HCT116 (cell line): ENCODE measurements at regions not wholly inside any gene's neighbourhood (a gene's known extent, or its start where the extent isn't known, plus 50 kb on each side); places are given as distances from the start of the nearest gene placed in this dataset.

ENCODE experiments used
- ATAC-seq: fragments of 200-7000 bp; cut with Tn5 transposase; 2 replicates; pipeline ENCODE4 v1.9.1; 2020; ENCODE audit warnings: mild to moderate bottlenecking, moderate library complexity
- BruUV-seq: library from RNA; stranded (reverse); fragments of 400-500 nt; replicated peaks from 2 replicates; lab custom pipeline; 2021; lab: Mats Ljungman, UMichigan
- CTCF ChIA-PET: fragments of 300-600 bp; sonication (Branson Sonifier 250); formaldehyde crosslinking; loops from one replicate; lab custom pipeline; 2021; ENCODE audit warnings: antibody characterized with exemption; lab: Charles Lee
- POLR2A ChIA-PET: fragments of 300-600, 350-600 bp; sonication (Branson Sonifier 250); formaldehyde crosslinking; loops from one replicate; lab custom pipeline; 2021; ENCODE audit warnings: antibody characterized with exemption; lab: Charles Lee
- RAD21 ChIA-PET, 2 experiments: fragments of 300-600 bp; sonication (Branson Sonifier 250); formaldehyde crosslinking; loops; one replicate each; lab custom pipeline; 2023; ENCODE audit warnings: low total read pairs in 2 of 2; ENCODE audit not compliant: uncharacterized antibody in 2 of 2, unreplicated experiment in 2 of 2, low non-redundant PET in 1 of 2; lab: Charles Lee
- DNase-seq: peaks from one replicate; pipeline ENCODE4 v3.0.0-alpha.2; 2010; ENCODE audit warnings: low read depth, low spot score
- H2AFZ ChIP-seq: fragments of 200-600 bp; shearing (Covaris generic), sonication (generic); 2 replicates; pipeline ENCODE4 v1.6.1; 2017; ENCODE audit warnings: low read depth, mixed run types, mixed read lengths, antibody characterized with exemption, low read length; ENCODE audit not compliant: poor library complexity, severe bottlenecking
- H3K27ac ChIP-seq: 2 replicates; pipeline ENCODE4 v1.5.1; 2012; ENCODE audit warnings: low read depth, low read length
- H3K27me3 ChIP-seq: fragments of 200-600 bp; sonication (generic); 2 replicates; pipeline ENCODE4 v1.6.1; 2016; ENCODE audit warnings: mixed run types, low read length, mixed read lengths; ENCODE audit not compliant: insufficient read depth
- H3K36me3 ChIP-seq, 2 experiments: fragments of 200-500 bp in 1 of 2; fragments of 200-600 bp in 1 of 2; sonication (Bioruptor generic) in 1 of 2; sonication (generic) in 1 of 2; 2 replicates each; pipeline versions ENCODE4 v1.5.1 to v1.6.1; 2014 to 2016; ENCODE audit warnings: low read length in 2 of 2, inconsistent platforms in 1 of 2, mixed read lengths in 1 of 2, mixed run types in 1 of 2; ENCODE audit not compliant: insufficient read depth in 2 of 2, control insufficient read depth in 1 of 2
- H3K4me1 ChIP-seq, 2 experiments: fragments of 200-600 bp in 1 of 2; sonication (generic) in 1 of 2; 2 replicates each; pipeline versions ENCODE4 v1.5.1 to v1.6.1; 2012 to 2017; ENCODE audit warnings: low read length in 2 of 2, inconsistent platforms in 1 of 2, mild to moderate bottlenecking in 1 of 2, mixed read lengths in 1 of 2, mixed run types in 1 of 2, moderate library complexity in 1 of 2; ENCODE audit not compliant: insufficient read depth in 2 of 2, control insufficient read depth in 1 of 2
- H3K4me2 ChIP-seq: fragments of 200-600 bp; sonication (generic); 2 replicates; pipeline ENCODE4 v1.6.1; 2017; ENCODE audit warnings: mixed run types, low read length, mixed read lengths
- H3K4me3 ChIP-seq, 2 experiments: fragments of 200-600 bp in 1 of 2; sonication (generic) in 1 of 2; replicated peaks in 1 of 2; 2 replicates each; pipeline ENCODE4 v1.5.1; 2011 to 2016; ENCODE audit warnings: low read length in 2 of 2, control low read depth in 1 of 2, low read depth in 1 of 2, mild to moderate bottlenecking in 1 of 2, mixed read lengths in 1 of 2, mixed run types in 1 of 2
- H3K79me2 ChIP-seq: fragments of 200-600 bp; sonication (generic); 2 replicates; pipeline ENCODE4 v1.6.1; 2017; ENCODE audit warnings: mild to moderate bottlenecking, mixed run types, low read length, moderate library complexity, mixed read lengths; ENCODE audit not compliant: insufficient read depth
- H3K9ac ChIP-seq: fragments of 200-600 bp; sonication (generic); 2 replicates; pipeline ENCODE4 v1.6.1; 2016; ENCODE audit warnings: low read length, mixed read lengths
- H3K9me2 ChIP-seq: fragments of 200-600 bp; sonication (generic), shearing (Covaris generic); 2 replicates; pipeline ENCODE4 v1.6.1; 2017; ENCODE audit warnings: mixed run types, mild to moderate bottlenecking, moderate library complexity; ENCODE audit not compliant: insufficient read depth
- H3K9me3 ChIP-seq, 2 experiments: fragments of 200-500 bp in 1 of 2; fragments of 200-600 bp in 1 of 2; sonication (Bioruptor generic) in 1 of 2; sonication (generic) in 1 of 2; 2 replicates each; pipeline ENCODE4 v1.6.1; 2014 to 2017; ENCODE audit warnings: low read length in 2 of 2, mixed read lengths in 2 of 2, inconsistent platforms in 1 of 2, low read depth in 1 of 2, mild to moderate bottlenecking in 1 of 2, mixed run types in 1 of 2, moderate library complexity in 1 of 2; ENCODE audit not compliant: control insufficient read depth in 1 of 2, insufficient read depth in 1 of 2
- H4K20me1 ChIP-seq: fragments of 200-600 bp; sonication (generic), shearing (Covaris generic); 2 replicates; pipeline ENCODE4 v1.6.1; 2017; ENCODE audit warnings: mixed run types, mild to moderate bottlenecking, moderate library complexity; ENCODE audit not compliant: insufficient read depth
- CBX3 ChIP-seq: IDR thresholded peaks from 2 replicates; pipeline ENCODE4 v1.6.1; 2012; ENCODE audit warnings: low read depth
- SP1 ChIP-seq: IDR thresholded peaks from 2 replicates; pipeline ENCODE4 v1.6.1; 2012; ENCODE audit warnings: low read depth
- YY1 ChIP-seq: IDR thresholded peaks from 2 replicates; pipeline ENCODE4 v1.6.1; 2011; ENCODE audit warnings: low read length, low read depth, moderate library complexity, mild to moderate bottlenecking; ENCODE audit not compliant: insufficient replicate concordance; ENCODE audit errors: extremely low read depth
- ZFX ChIP-seq: fragments of 450-650 bp; IDR thresholded peaks from 2 replicates; pipeline ENCODE4 v1.6.1; 2017
- intact Hi-C: fragments of 100-400 bp; cut with micrococcal nuclease; formaldehyde crosslinking; loops from 2 replicates; pipeline ENCODE4 v1.10.0; 2022
- TF ChIP-seq, protein P1 (sequence below): IDR thresholded peaks from 2 replicates; pipeline ENCODE4 v1.6.1; 2012; ENCODE audit warnings: low read depth

- intact Hi-C loops: no loop called here
- POLR2A ChIA-PET: no interaction called here
Observed at GRCh38 chrX:116276261-116276660, 105.7 kb downstream of the AGTR2 start.

More at GRCh38 chrX:116276261-116276660, 105.7 kb downstream of the AGTR2 start:
- H3K9me2 ChIP-seq: no peaks in the 10 kb centered on the region
- RAD21 ChIA-PET: no interaction called here
- DNase-seq (no peak), ATAC-seq (no peak)
- no peaks in the 10 kb centered on the region for H3K36me3 ChIP-seq
- no TSS peak for BruUV-seq
- no peaks in the 10 kb centered on the region for H3K9me3 ChIP-seq
- CTCF ChIA-PET: no interaction called here
- peaks cover 2 to 17% of the 10 kb centered on the region in 2 experiments; a peak in 3 of 4 replicates for H3K4me1 ChIP-seq
- no peak overlapping the region for H3K9ac ChIP-seq
- H4K20me1 ChIP-seq: no peaks in the 10 kb centered on the region
- no peak overlapping the region for H3K4me3 ChIP-seq
- H3K27me3 ChIP-seq: no peaks in the 10 kb centered on the region
- H2AFZ ChIP-seq: no peak overlapping the region
- TF ChIP-seq ZFX (no peak), SP1 (no peak), CBX3 (no peak), YY1 (no peak)
- TF ChIP-seq, protein P1, sequence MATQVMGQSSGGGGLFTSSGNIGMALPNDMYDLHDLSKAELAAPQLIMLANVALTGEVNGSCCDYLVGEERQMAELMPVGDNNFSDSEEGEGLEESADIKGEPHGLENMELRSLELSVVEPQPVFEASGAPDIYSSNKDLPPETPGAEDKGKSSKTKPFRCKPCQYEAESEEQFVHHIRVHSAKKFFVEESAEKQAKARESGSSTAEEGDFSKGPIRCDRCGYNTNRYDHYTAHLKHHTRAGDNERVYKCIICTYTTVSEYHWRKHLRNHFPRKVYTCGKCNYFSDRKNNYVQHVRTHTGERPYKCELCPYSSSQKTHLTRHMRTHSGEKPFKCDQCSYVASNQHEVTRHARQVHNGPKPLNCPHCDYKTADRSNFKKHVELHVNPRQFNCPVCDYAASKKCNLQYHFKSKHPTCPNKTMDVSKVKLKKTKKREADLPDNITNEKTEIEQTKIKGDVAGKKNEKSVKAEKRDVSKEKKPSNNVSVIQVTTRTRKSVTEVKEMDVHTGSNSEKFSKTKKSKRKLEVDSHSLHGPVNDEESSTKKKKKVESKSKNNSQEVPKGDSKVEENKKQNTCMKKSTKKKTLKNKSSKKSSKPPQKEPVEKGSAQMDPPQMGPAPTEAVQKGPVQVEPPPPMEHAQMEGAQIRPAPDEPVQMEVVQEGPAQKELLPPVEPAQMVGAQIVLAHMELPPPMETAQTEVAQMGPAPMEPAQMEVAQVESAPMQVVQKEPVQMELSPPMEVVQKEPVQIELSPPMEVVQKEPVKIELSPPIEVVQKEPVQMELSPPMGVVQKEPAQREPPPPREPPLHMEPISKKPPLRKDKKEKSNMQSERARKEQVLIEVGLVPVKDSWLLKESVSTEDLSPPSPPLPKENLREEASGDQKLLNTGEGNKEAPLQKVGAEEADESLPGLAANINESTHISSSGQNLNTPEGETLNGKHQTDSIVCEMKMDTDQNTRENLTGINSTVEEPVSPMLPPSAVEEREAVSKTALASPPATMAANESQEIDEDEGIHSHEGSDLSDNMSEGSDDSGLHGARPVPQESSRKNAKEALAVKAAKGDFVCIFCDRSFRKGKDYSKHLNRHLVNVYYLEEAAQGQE: no peak
- no peaks in the 10 kb centered on the region for H3K79me2 ChIP-seq
- H3K27ac ChIP-seq: no peak overlapping the region
- H3K4me2 ChIP-seq: no peak overlapping the region
